Mucosa of descending colon (tissue), 3 donors: ENCODE measurements at regions not wholly inside any gene's neighbourhood (a gene's known extent, or its start where the extent isn't known, plus 50 kb on each side); places are given as distances from the start of the nearest gene placed in this dataset.

Experiments
- ATAC-seq: fragments of 200-7000 bp; cut with Tn5 transposase; one replicate; pipeline ENCODE4 v1.9.1; 2020; ENCODE audit warnings: mild to moderate bottlenecking, moderate library complexity
- DNase-seq, 3 donors: peaks; one replicate each; pipeline ENCODE4 v3.0.0-alpha.2; 2020
- H3K36me3 ChIP-seq: fragments of 200-600 bp; one replicate; pipeline ENCODE4 v1.8.0; 2021; ENCODE audit warnings: low read depth, mild to moderate bottlenecking
- H3K4me1 ChIP-seq: fragments of 200-600 bp; one replicate; pipeline ENCODE4 v1.8.0; 2021; ENCODE audit warnings: low read depth, mild to moderate bottlenecking
- H3K4me3 ChIP-seq: fragments of 200-600 bp; one replicate; pipeline ENCODE4 v1.8.0; 2021; ENCODE audit warnings: mild to moderate bottlenecking
- H3K9me3 ChIP-seq: fragments of 200-600 bp; one replicate; pipeline ENCODE4 v1.8.0; 2021; ENCODE audit warnings: mild to moderate bottlenecking
- intact Hi-C, 2 donors: fragments of 100-400 bp; cut with DNase I in 1 of 2; cut with micrococcal nuclease in 1 of 2; formaldehyde crosslinking; loops; one replicate each; pipeline versions ENCODE4 v1.11.0 to v1.11.1; 2022; cut with DNase I, micrococcal nuclease
- TF ChIP-seq, protein P1 (sequence below): fragments of 200-600 bp; IDR thresholded peaks from one replicate; pipeline ENCODE4 v1.8.0; 2022; ENCODE audit warnings: antibody characterized with exemption, mild to moderate bottlenecking
- donor health status: DM: no; HTN: no; CAD: no; lungs with moderate emphysema.
- donor health status: DM: no; HTN: no; CAD: no.
- donor health status: DM: no; HTN: yes; CAD: no.

DNA sequence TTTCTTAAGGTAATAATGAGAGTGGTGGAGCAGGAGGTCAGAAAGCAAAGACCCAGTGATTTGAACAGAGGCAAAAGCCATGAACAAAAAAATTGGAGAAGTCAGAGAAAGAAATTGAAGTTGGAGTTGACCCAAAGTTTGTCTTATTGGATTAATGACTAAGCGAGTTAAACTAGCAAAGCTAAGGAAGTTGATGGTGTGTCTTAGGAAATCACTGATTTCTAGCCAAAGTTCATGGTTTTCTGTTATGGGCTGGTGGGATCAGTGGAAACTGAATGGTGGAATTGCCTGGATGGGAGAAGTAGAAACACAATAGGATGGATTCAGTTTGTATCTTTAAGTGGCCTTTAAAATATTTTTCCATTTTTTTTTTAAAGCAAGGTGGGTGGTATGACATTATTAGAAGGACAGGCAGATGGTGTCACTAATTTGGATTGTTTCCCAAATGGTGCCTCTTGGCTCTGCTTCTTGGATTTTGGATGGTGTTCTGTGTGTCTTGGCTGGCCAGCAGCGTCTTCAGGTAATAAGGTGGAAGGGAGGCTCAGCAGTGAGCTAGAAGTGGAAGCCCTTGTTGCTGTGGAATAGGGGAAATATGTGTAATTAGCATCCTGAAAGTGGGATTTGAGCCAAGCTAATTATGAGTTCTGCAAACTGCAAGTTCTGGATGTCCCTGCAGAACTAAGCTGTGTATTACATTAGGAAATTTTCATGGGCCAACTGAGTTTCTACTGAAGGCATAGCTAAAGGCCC is 302.9 kb downstream of the LMO7 start:
- Histone ChIP-seq H3K36me3 (no peaks in the 10 kb centered on the region), H3K4me3 (no peak overlapping the region), H3K9me3 (no peaks in the 10 kb centered on the region), H3K4me1 (no peaks in the 10 kb centered on the region)
- no peak for DNase-seq
- ATAC-seq, result no peak
- TF ChIP-seq, protein P1, sequence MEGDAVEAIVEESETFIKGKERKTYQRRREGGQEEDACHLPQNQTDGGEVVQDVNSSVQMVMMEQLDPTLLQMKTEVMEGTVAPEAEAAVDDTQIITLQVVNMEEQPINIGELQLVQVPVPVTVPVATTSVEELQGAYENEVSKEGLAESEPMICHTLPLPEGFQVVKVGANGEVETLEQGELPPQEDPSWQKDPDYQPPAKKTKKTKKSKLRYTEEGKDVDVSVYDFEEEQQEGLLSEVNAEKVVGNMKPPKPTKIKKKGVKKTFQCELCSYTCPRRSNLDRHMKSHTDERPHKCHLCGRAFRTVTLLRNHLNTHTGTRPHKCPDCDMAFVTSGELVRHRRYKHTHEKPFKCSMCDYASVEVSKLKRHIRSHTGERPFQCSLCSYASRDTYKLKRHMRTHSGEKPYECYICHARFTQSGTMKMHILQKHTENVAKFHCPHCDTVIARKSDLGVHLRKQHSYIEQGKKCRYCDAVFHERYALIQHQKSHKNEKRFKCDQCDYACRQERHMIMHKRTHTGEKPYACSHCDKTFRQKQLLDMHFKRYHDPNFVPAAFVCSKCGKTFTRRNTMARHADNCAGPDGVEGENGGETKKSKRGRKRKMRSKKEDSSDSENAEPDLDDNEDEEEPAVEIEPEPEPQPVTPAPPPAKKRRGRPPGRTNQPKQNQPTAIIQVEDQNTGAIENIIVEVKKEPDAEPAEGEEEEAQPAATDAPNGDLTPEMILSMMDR, result no peak
- intact Hi-C loops, result no loop called here

DNA sequence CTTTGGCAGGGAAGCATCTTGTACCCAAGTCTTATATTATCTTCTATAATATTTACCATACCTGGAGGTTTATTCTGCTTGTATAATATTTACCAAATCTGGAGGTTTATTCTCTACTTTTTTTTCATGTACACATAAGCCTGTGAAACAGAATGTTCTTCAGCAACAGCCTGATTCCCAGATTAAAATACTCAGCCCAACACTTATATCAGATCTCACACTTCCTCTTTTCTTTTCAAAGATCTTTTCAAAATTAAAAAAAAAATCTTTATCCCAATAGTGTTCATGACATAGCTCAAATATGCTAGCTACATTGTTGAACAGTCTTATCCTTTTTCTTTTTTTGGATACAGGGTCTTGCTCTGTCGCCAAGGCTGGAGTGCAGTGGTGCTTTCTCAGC is 300.7 kb downstream of the LMO7 start:
- H3K36me3 ChIP-seq, result no peaks in the 10 kb centered on the region
- TF ChIP-seq, protein P1, result no peak
- H3K9me3 ChIP-seq, result no peaks in the 10 kb centered on the region
- intact Hi-C loops, result no loop called here
- no peaks in the 10 kb centered on the region for H3K4me1 ChIP-seq
- ATAC-seq (no peak), DNase-seq (no peak)
- no peak overlapping the region for H3K4me3 ChIP-seq

DNA sequence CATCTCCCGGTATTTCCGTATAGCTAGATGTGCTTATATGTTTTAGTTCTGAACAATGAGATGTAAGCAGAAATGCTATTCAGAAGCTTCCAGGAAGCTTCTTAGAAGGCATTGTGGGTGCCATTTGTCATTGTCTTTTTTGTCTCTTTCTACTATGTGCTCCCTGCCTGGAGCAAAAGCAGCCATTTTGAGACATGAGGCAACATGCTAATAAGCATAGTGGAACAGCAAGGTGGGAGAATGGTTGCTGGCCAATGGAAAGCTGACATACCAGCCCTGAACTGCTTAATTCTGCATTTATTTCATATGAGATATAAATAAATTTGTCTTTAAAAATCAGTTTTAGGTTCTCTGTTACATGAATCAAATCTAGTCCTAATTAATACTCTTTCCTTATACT is 299.7 kb downstream of the LMO7 start:
- ATAC-seq (no peak), DNase-seq (no peak)
- H3K4me3 ChIP-seq, result no peak overlapping the region

DNA sequence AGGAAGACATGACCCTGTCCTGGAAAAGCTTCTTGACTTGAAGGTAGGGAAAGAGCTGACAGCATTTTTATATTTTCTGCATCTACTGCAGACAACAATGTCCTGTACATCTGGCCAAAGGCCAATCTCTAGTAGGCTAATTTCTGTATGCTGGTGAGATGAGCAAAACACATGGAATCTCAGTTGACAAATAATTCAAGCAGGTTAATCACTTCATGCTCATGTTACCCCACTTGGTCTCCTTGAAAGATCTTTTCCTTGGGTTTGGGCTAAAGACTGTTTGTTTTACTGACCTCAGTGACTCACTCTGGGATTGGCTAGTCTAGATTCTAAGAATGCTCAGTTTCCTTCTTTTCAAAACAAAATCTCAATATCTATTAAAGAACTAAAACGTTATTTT is 298.8 kb downstream of the LMO7 start:
- ATAC-seq (no peak), DNase-seq (no peak)
- no peaks in the 10 kb centered on the region for H3K9me3 ChIP-seq
- no peak overlapping the region for H3K4me3 ChIP-seq
- intact Hi-C loops, result no loop called here
- no peaks in the 10 kb centered on the region for H3K36me3 ChIP-seq
- H3K4me1 ChIP-seq, result no peaks in the 10 kb centered on the region
- TF ChIP-seq, protein P1, result no peak

More for the DNA sequence above, 299.7 kb downstream of the LMO7 start:
- Histone ChIP-seq H3K36me3 (no peaks in the 10 kb centered on the region), H3K9me3 (no peaks in the 10 kb centered on the region), H3K4me1 (no peaks in the 10 kb centered on the region)
- TF ChIP-seq, protein P1, result no peak
- intact Hi-C loops, result no loop called here

DNA sequence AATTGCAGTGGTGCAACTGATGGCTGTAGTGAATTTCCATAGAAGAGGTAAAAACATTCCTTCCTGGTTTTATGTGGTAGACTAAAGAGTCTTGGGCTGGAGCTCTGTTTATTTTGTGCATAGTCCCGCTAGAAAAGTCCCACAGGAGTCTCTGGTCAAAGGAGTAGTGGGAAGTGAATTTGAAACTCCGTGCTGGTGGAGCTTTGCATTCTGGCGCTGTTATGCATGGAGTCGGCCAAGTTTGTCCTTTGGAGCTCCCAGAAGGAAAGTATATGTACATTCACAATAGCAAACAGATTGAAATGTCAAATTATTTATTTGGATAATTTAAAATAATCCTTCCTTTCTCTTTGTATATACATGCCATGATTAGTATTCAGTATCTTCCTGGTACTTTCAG is 296.5 kb downstream of the LMO7 start:
- Histone ChIP-seq H3K4me3 (no peak overlapping the region), H3K4me1 (no peaks in the 10 kb centered on the region), H3K9me3 (no peaks in the 10 kb centered on the region), H3K36me3 (no peaks in the 10 kb centered on the region)
- intact Hi-C loops, result no loop called here
- TF ChIP-seq, protein P1, result no peak
- DNase-seq (no peak), ATAC-seq (no peak)

DNA sequence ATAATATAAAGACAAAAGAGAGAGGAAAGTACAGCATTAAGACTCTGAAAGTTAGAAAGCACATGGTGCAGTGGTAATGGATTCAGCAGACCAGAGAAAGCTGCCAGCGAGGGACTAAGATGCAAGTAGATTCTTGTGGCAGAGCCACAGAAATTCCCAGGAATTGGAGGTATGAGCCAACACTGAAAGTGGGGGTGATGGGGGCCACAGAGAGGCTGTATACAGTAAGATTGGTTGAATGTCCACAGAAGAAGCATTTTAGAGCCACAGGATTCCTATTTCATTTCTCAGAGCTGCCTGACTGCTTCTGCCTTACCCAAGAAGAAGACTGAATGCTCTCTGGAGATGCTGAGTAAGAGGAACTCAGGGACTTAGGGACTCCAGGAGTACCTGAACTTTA is 295.0 kb downstream of the LMO7 start:
- no peak overlapping the region for H3K4me3 ChIP-seq
- DNase-seq, result no peak
- ATAC-seq, result no peak
- no peaks in the 10 kb centered on the region for H3K9me3 ChIP-seq
- no peaks in the 10 kb centered on the region for H3K36me3 ChIP-seq
- TF ChIP-seq, protein P1, result no peak
- intact Hi-C loops, result no loop called here
- no peaks in the 10 kb centered on the region for H3K4me1 ChIP-seq
